ENCODE measurements at regions not wholly inside any gene's neighbourhood (a gene's known extent, or its start where the extent isn't known, plus 50 kb on each side); places are given as distances from the start of the nearest gene placed in this dataset.
"Not testable (repeated sequence)": the region's sequence is repeated elsewhere in the genome, so short reads cannot be mapped to it uniquely, and the experiment has no call there.

GRCh38 chr16:73405851-73406250 lies 357.9 kb upstream of the ZFHX3 start:
- peaks cover 49% of the 10 kb centered on the region for H3K27me3 ChIP-seq (ENCODE audit: insufficient read depth, low read depth, severe bottlenecking)
- H3K4me3 ChIP-seq (ENCODE audit: low read depth, low read length): no peak overlapping the region
- no peak for DNase-seq
- no peak for TF ChIP-seq CTCF (IDR thresholded peaks at IDR 0.05; ENCODE audit: low read depth, low read length)
- no peak overlapping the region for H3K27ac ChIP-seq
- H3K36me3 ChIP-seq: no peaks in the 10 kb centered on the region
- no peaks in the 10 kb centered on the region for H3K9me3 ChIP-seq (ENCODE audit: severe bottlenecking)

GRCh38 chr16:73404001-73404400 lies 356.1 kb upstream of the ZFHX3 start:
- Histone ChIP-seq H3K27ac (no peak overlapping the region), H3K36me3 (no peaks in the 10 kb centered on the region), H3K4me3 (ENCODE audit: low read depth, low read length) (no peak overlapping the region), H3K9me3 (ENCODE audit: severe bottlenecking) (no peaks in the 10 kb centered on the region), H3K27me3 (ENCODE audit: insufficient read depth, low read depth, severe bottlenecking) (peaks cover 44% of the 10 kb centered on the region)
- no peak for TF ChIP-seq CTCF (IDR thresholded peaks at IDR 0.05; ENCODE audit: low read depth, low read length)
- no peak for DNase-seq

GRCh38 chr16:73403291-73403690 lies 355.4 kb upstream of the ZFHX3 start:
- DNase-seq: no peak
- Histone ChIP-seq H3K36me3 (no peaks in the 10 kb centered on the region), H3K27me3 (ENCODE audit: insufficient read depth, low read depth, severe bottlenecking) (peaks cover 42% of the 10 kb centered on the region)

GRCh38 chr16:73400951-73401350 lies 353.0 kb upstream of the ZFHX3 start:
- H3K9me3 ChIP-seq (ENCODE audit: severe bottlenecking): no peaks in the 10 kb centered on the region
- no peak for DNase-seq
- no peak overlapping the region for H3K4me3 ChIP-seq (ENCODE audit: low read depth, low read length)
- peaks cover 45% of the 10 kb centered on the region for H3K27me3 ChIP-seq (ENCODE audit: insufficient read depth, low read depth, severe bottlenecking)
- no peak overlapping the region for H3K27ac ChIP-seq
- H3K36me3 ChIP-seq: no peaks in the 10 kb centered on the region
- TF ChIP-seq CTCF (IDR thresholded peaks at IDR 0.05; ENCODE audit: low read depth, low read length): no peak

More at GRCh38 chr16:73403291-73403690, 355.4 kb upstream of the ZFHX3 start:
- Histone ChIP-seq H3K9me3 (ENCODE audit: severe bottlenecking) (no peaks in the 10 kb centered on the region), H3K27ac (no peak overlapping the region), H3K4me3 (ENCODE audit: low read depth, low read length) (no peak overlapping the region)
- no peak for TF ChIP-seq CTCF (IDR thresholded peaks at IDR 0.05; ENCODE audit: low read depth, low read length)

- H3K27ac ChIP-seq: no peak overlapping the region
- no peaks in the 10 kb centered on the region for H3K9me3 ChIP-seq (ENCODE audit: severe bottlenecking)
- no peak for DNase-seq
- no peaks in the 10 kb centered on the region for H3K36me3 ChIP-seq
- H3K27me3 ChIP-seq (ENCODE audit: insufficient read depth, low read depth, severe bottlenecking): peaks cover 40% of the 10 kb centered on the region
- no peak for TF ChIP-seq CTCF (IDR thresholded peaks at IDR 0.05; ENCODE audit: low read depth, low read length)
- no peak overlapping the region for H3K4me3 ChIP-seq (ENCODE audit: low read depth, low read length)
Observed at GRCh38 chr16:73399997-73400396, 352.1 kb upstream of the ZFHX3 start.

GRCh38 chr16:73399486-73399885 lies 351.6 kb upstream of the ZFHX3 start:
- DNase-seq: no peak
- no peak overlapping the region for H3K27ac ChIP-seq
- no peaks in the 10 kb centered on the region for H3K36me3 ChIP-seq
- TF ChIP-seq CTCF (IDR thresholded peaks at IDR 0.05; ENCODE audit: low read depth, low read length): no peak
- H3K4me3 ChIP-seq (ENCODE audit: low read depth, low read length): no peak overlapping the region
- H3K27me3 ChIP-seq (ENCODE audit: insufficient read depth, low read depth, severe bottlenecking): peaks cover 38% of the 10 kb centered on the region
- no peaks in the 10 kb centered on the region for H3K9me3 ChIP-seq (ENCODE audit: severe bottlenecking)

GRCh38 chr16:73398604-73399003 lies 350.7 kb upstream of the ZFHX3 start:
- not testable (repeated sequence) for H3K9me3 ChIP-seq (ENCODE audit: severe bottlenecking); DNase-seq; H3K27ac ChIP-seq; H3K36me3 ChIP-seq; H3K4me3 ChIP-seq (ENCODE audit: low read depth, low read length)
- peaks cover 34% of the 10 kb centered on the region for H3K27me3 ChIP-seq (ENCODE audit: insufficient read depth, low read depth, severe bottlenecking)
